NCI-H524 (cell line): ENCODE measurements at regions not wholly inside any gene's neighbourhood (a gene's known extent, or its start where the extent isn't known, plus 50 kb on each side); places are given as distances from the start of the nearest gene placed in this dataset.

Experiments
- DNase-seq, 2 experiments: peaks; one replicate each; lab custom pipeline; 2025; lab: John Stamatoyannopoulos, UW

- no peak for DNase-seq
Observed at GRCh38 chr20:24718277-24718676, 230.8 kb upstream of the CST7 start.

GRCh38 chr20:24718696-24719095 lies 230.4 kb upstream of the CST7 start:
- peak; percentile 89 to 92 for DNase-seq

- DNase-seq: peak; percentile 88 to 93
Observed at GRCh38 chr20:24720957-24721356, 228.1 kb upstream of the CST7 start.

GRCh38 chr20:24721891-24722568 lies 227.0 kb upstream of the CST7 start:
- peak; percentile 100 for DNase-seq

- peak; percentile 70 to 75 for DNase-seq
Observed at GRCh38 chr20:24722586-24722985, 226.5 kb upstream of the CST7 start.

- no peak for DNase-seq
Observed at GRCh38 chr20:24723186-24723585, 225.9 kb upstream of the CST7 start.

- DNase-seq: no peak
Observed at GRCh38 chr20:24723647-24724352, 225.3 kb upstream of the CST7 start.

- DNase-seq: no peak
Observed at GRCh38 chr20:24724982-24725533, 224.0 kb upstream of the CST7 start.

- DNase-seq: no peak
Observed at GRCh38 chr20:24727795-24728194, 221.3 kb upstream of the CST7 start.

GRCh38 chr20:24729896-24730605 lies 219.0 kb upstream of the CST7 start:
- DNase-seq: no peak

- no peak for DNase-seq
Observed at GRCh38 chr20:24730750-24731149, 218.3 kb upstream of the CST7 start.

- DNase-seq: no peak
Observed at GRCh38 chr20:24731312-24731711, 217.8 kb upstream of the CST7 start.

- no peak for DNase-seq
Observed at GRCh38 chr20:24732076-24732475, 217.0 kb upstream of the CST7 start.

GRCh38 chr20:24732599-24732998 lies 216.5 kb upstream of the CST7 start:
- DNase-seq: no peak

- DNase-seq: no peak
Observed at GRCh38 chr20:24733416-24733815, 215.7 kb upstream of the CST7 start.

GRCh38 chr20:24734139-24734538 lies 214.9 kb upstream of the CST7 start:
- no peak for DNase-seq

- peak; percentile 95 to 97 for DNase-seq
Observed at GRCh38 chr20:24735263-24735662, 213.8 kb upstream of the CST7 start.

GRCh38 chr20:24736131-24736843 lies 212.8 kb upstream of the CST7 start:
- DNase-seq: no peak

GRCh38 chr20:24736844-24737211 lies 212.2 kb upstream of the CST7 start:
- DNase-seq: no peak

- DNase-seq: no peak
Observed at GRCh38 chr20:24737212-24737850, 211.7 kb upstream of the CST7 start.

GRCh38 chr20:24738058-24738775 lies 210.9 kb upstream of the CST7 start:
- DNase-seq: no peak
